ENCODE measurements at regions not wholly inside any gene's neighbourhood (a gene's known extent, or its start where the extent isn't known, plus 50 kb on each side); places are given as distances from the start of the nearest gene placed in this dataset.

DNA sequence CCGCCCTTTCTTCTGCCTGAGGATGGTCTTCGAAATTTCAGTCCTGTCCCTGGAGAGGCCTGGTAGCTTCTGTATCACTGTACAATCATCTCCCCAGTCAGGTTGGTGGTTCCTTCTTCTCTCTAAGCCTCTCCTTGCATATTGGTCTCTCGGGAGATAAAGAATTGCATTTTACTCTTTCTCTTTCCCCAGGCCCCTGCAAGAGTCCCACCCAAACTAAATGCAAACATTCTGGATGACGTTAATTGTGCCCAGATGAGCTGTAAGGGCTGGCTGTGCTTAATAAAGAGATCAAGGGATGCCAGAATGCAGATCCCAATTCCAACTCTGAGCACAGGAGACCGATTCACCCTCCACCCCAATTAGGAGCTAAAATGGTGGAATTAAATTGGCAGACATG is 835.4 kb upstream of the TMEM132C start:
- CTCF ChIA-PET: interaction anchor here (1.2 kb wide), 1 partner anchor 20 kb away, joined by 3 read pairs; no protein-coding TSS in a partner anchor
- POLR2A ChIA-PET: no interaction called here
- TF ChIP-seq, protein P1, sequence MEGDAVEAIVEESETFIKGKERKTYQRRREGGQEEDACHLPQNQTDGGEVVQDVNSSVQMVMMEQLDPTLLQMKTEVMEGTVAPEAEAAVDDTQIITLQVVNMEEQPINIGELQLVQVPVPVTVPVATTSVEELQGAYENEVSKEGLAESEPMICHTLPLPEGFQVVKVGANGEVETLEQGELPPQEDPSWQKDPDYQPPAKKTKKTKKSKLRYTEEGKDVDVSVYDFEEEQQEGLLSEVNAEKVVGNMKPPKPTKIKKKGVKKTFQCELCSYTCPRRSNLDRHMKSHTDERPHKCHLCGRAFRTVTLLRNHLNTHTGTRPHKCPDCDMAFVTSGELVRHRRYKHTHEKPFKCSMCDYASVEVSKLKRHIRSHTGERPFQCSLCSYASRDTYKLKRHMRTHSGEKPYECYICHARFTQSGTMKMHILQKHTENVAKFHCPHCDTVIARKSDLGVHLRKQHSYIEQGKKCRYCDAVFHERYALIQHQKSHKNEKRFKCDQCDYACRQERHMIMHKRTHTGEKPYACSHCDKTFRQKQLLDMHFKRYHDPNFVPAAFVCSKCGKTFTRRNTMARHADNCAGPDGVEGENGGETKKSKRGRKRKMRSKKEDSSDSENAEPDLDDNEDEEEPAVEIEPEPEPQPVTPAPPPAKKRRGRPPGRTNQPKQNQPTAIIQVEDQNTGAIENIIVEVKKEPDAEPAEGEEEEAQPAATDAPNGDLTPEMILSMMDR (IDR thresholded peaks at IDR 0.05; ENCODE audit: insufficient read depth, low read depth, low read length): no peak
- no peaks in the 10 kb centered on the region for H3K36me3 ChIP-seq (ENCODE audit: control insufficient read depth, insufficient read depth, low read length)
- no peaks in the 10 kb centered on the region for H3K27me3 ChIP-seq (ENCODE audit: control insufficient read depth, insufficient read depth, low read length)
- no peak for DNase-seq (ENCODE audit: low read depth)
- no peak overlapping the region for H3K4me3 ChIP-seq (ENCODE audit: low read depth, low read length)

- POLR2A ChIA-PET: no interaction called here
- Histone ChIP-seq H3K36me3 (ENCODE audit: control insufficient read depth, insufficient read depth, low read length) (no peaks in the 10 kb centered on the region), H3K27me3 (ENCODE audit: control insufficient read depth, insufficient read depth, low read length) (no peaks in the 10 kb centered on the region), H3K4me3 (ENCODE audit: low read depth, low read length) (no peak overlapping the region)
- CTCF ChIA-PET: no interaction called here
- TF ChIP-seq, protein P1 (IDR thresholded peaks at IDR 0.05; ENCODE audit: insufficient read depth, low read depth, low read length): no peak
- DNase-seq (ENCODE audit: low read depth): no peak
These were observed 831.5 kb upstream of the TMEM132C start for GRCh38 chr12:127435439-127435838.

GRCh38 chr12:127438512-127439244 is 828.3 kb upstream of the TMEM132C start:
- CTCF ChIA-PET: interaction anchor here (1.2 kb wide), 1 partner anchor 10 kb away, joined by 3 read pairs; no protein-coding TSS in a partner anchor

GRCh38 chr12:127445581-127446139 is 821.3 kb upstream of the TMEM132C start:
- Histone ChIP-seq H3K27me3 (ENCODE audit: control insufficient read depth, insufficient read depth, low read length) (no peaks in the 10 kb centered on the region), H3K4me3 (ENCODE audit: low read depth, low read length) (no peak overlapping the region), H3K36me3 (ENCODE audit: control insufficient read depth, insufficient read depth, low read length) (no peaks in the 10 kb centered on the region)
- TF ChIP-seq, protein P1 (IDR thresholded peaks at IDR 0.05; ENCODE audit: insufficient read depth, low read depth, low read length): no peak
- CTCF ChIA-PET: interaction anchor here (0.7 kb wide), 1 partner anchor 86 kb away, joined by 3 read pairs; no protein-coding TSS in a partner anchor
- DNase-seq (ENCODE audit: low read depth): no peak
- POLR2A ChIA-PET: no interaction called here

More at GRCh38 chr12:127438512-127439244, 828.3 kb upstream of the TMEM132C start:
- TF ChIP-seq, protein P1 (IDR thresholded peaks at IDR 0.05; ENCODE audit: insufficient read depth, low read depth, low read length): no peak
- H3K27me3 ChIP-seq (ENCODE audit: control insufficient read depth, insufficient read depth, low read length): no peaks in the 10 kb centered on the region
- H3K36me3 ChIP-seq (ENCODE audit: control insufficient read depth, insufficient read depth, low read length): no peaks in the 10 kb centered on the region
- no peak for DNase-seq (ENCODE audit: low read depth)
- POLR2A ChIA-PET: no interaction called here
- H3K4me3 ChIP-seq (ENCODE audit: low read depth, low read length): no peak overlapping the region

- Histone ChIP-seq H3K27me3 (ENCODE audit: control insufficient read depth, insufficient read depth, low read length) (0 out of 2 replicates have a peak, but pooled peaks cover 1% of the 10 kb centered on the region), H3K36me3 (ENCODE audit: control insufficient read depth, insufficient read depth, low read length) (no peaks in the 10 kb centered on the region), H3K4me3 (ENCODE audit: low read depth, low read length) (no peak overlapping the region)
- CTCF ChIA-PET: no interaction called here
- TF ChIP-seq, protein P1 (IDR thresholded peaks at IDR 0.05; ENCODE audit: insufficient read depth, low read depth, low read length): no peak
- no peak for DNase-seq (ENCODE audit: low read depth)
- POLR2A ChIA-PET: no interaction called here
These were observed 818.1 kb upstream of the TMEM132C start for GRCh38 chr12:127448906-127449305.
